DOHH2 (cell line): ENCODE measurements at regions not wholly inside any gene's neighbourhood (a gene's known extent, or its start where the extent isn't known, plus 50 kb on each side); places are given as distances from the start of the nearest gene placed in this dataset.

Experiments
- EZH2phosphoT487 ChIP-seq: fragments of 200-600 bp; sonication (generic); IDR thresholded peaks from 2 replicates; pipeline ENCODE4 v1.6.1; 2017; ENCODE audit warnings: borderline replicate concordance, mild to moderate bottlenecking, antibody characterized with exemption, low read length, moderate library complexity, mixed read lengths
- TF ChIP-seq, protein P1 (sequence below): fragments of 200-600 bp; sonication (generic); IDR thresholded peaks from one replicate; pipeline ENCODE4 v1.5.1; 2014; ENCODE audit warnings: antibody characterized with exemption, mild to moderate bottlenecking, low read depth, low read length; ENCODE audit not compliant: poor library complexity, severe bottlenecking

DNA sequence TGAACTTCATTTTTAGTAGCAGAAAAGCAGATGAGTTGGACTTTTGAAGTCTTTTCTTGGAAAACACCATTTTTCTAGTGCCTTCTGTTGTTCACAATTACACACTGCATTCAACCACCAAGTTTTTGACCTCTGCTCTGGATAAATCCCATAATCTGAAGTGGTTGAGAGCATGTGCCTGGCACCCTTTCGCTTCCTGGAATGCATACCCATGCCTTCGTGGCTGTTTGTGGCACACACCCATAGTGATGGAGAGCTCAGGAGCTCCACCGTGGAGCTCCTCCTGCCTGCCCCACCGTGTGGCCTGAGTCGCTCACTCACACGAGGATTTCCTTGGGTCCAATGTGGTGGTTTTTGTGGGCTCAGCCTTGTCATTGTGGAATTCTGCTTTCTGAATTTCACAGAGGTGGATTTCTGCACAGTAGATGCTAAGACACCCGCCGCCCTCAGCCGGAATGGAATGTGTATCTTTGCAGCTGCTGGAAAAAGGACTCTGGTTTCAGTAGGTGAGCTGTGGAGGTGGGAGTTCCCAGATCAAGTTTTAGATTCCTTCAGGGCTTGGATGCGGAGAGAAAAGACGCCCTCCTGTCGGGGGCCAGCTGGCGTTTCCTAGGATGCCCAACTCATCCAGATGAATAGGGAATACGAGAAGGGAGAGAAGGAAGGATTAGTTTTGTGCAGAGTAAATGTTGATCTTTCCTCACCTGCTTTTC, 500.4 kb downstream of the IRX1 start:
- TF ChIP-seq, protein P1, sequence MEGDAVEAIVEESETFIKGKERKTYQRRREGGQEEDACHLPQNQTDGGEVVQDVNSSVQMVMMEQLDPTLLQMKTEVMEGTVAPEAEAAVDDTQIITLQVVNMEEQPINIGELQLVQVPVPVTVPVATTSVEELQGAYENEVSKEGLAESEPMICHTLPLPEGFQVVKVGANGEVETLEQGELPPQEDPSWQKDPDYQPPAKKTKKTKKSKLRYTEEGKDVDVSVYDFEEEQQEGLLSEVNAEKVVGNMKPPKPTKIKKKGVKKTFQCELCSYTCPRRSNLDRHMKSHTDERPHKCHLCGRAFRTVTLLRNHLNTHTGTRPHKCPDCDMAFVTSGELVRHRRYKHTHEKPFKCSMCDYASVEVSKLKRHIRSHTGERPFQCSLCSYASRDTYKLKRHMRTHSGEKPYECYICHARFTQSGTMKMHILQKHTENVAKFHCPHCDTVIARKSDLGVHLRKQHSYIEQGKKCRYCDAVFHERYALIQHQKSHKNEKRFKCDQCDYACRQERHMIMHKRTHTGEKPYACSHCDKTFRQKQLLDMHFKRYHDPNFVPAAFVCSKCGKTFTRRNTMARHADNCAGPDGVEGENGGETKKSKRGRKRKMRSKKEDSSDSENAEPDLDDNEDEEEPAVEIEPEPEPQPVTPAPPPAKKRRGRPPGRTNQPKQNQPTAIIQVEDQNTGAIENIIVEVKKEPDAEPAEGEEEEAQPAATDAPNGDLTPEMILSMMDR, result no peak
- TF ChIP-seq EZH2phosphoT487, result no peak
